Upper lobe of right lung (tissue), 1 donor: ENCODE measurements at regions not wholly inside any gene's neighbourhood (a gene's known extent, or its start where the extent isn't known, plus 50 kb on each side); places are given as distances from the start of the nearest gene placed in this dataset.
"Not testable (repeated sequence)": the region's sequence is repeated elsewhere in the genome, so short reads cannot be mapped to it uniquely, and the experiment has no call there.

Experiments
- ATAC-seq: fragments of 200-7000 bp; cut with Tn5 transposase; one replicate; pipeline ENCODE4 v1.9.1; 2020; ENCODE audit warnings: mild to moderate bottlenecking, moderate library complexity
- DNase-seq: peaks from one replicate; pipeline ENCODE4 v3.0.0-alpha.2; 2020
- H3K27ac ChIP-seq: fragments of 200-600 bp; one replicate; pipeline ENCODE4 v1.8.0; 2022
- H3K27me3 ChIP-seq: fragments of 200-600 bp; one replicate; pipeline ENCODE4 v1.8.0; 2022; ENCODE audit warnings: mild to moderate bottlenecking
- H3K36me3 ChIP-seq: fragments of 200-600 bp; one replicate; pipeline ENCODE4 v1.8.0; 2022
- H3K4me1 ChIP-seq: fragments of 200-600 bp; one replicate; pipeline ENCODE4 v1.8.0; 2022
- H3K4me3 ChIP-seq: fragments of 200-600 bp; one replicate; pipeline ENCODE4 v1.8.0; 2022; ENCODE audit warnings: mild to moderate bottlenecking
- H3K9me3 ChIP-seq: fragments of 200-600 bp; one replicate; pipeline ENCODE4 v1.8.0; 2022
- intact Hi-C: fragments of 100-400 bp; cut with DNase I; formaldehyde crosslinking; loops from one replicate; pipeline ENCODE4 v1.11.0; 2022
- TF ChIP-seq, protein P1 (sequence below): fragments of 200-600 bp; IDR thresholded peaks from one replicate; pipeline ENCODE4 v1.8.0; 2022; ENCODE audit warnings: antibody characterized with exemption
- donor health status: DM: no; HTN: yes; CAD: no; lungs with severe emphysema.

DNA sequence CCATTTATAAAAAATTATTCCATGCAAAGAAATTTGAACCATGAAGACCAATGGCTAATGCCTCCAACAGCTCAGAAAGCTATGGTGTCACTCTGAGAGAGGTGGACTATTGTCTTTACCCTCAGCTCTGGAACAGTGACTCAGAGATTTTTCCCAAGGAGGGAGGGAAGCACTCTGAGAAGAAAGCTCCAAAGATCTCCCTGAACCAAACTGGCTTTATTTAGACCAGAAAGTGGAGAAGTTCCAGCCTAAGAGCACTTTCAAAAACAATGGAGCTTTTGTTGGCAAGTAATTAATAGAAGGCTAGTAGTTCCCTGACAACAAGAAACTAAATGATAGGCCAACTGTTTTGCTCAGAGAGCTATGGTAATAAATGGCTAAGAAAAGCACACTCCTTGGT is 599.9 kb upstream of the MDGA2 start:
- H3K36me3 ChIP-seq: no peaks in the 10 kb centered on the region
- H3K9me3 ChIP-seq: no peaks in the 10 kb centered on the region
- no peak overlapping the region for H3K27ac ChIP-seq
- H3K4me3 ChIP-seq: no peak overlapping the region
- no peaks in the 10 kb centered on the region for H3K4me1 ChIP-seq
- DNase-seq: no peak
- intact Hi-C loops: no loop called here
- no peaks in the 10 kb centered on the region for H3K27me3 ChIP-seq
- no peak for ATAC-seq
- TF ChIP-seq, protein P1, sequence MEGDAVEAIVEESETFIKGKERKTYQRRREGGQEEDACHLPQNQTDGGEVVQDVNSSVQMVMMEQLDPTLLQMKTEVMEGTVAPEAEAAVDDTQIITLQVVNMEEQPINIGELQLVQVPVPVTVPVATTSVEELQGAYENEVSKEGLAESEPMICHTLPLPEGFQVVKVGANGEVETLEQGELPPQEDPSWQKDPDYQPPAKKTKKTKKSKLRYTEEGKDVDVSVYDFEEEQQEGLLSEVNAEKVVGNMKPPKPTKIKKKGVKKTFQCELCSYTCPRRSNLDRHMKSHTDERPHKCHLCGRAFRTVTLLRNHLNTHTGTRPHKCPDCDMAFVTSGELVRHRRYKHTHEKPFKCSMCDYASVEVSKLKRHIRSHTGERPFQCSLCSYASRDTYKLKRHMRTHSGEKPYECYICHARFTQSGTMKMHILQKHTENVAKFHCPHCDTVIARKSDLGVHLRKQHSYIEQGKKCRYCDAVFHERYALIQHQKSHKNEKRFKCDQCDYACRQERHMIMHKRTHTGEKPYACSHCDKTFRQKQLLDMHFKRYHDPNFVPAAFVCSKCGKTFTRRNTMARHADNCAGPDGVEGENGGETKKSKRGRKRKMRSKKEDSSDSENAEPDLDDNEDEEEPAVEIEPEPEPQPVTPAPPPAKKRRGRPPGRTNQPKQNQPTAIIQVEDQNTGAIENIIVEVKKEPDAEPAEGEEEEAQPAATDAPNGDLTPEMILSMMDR: no peak

DNA sequence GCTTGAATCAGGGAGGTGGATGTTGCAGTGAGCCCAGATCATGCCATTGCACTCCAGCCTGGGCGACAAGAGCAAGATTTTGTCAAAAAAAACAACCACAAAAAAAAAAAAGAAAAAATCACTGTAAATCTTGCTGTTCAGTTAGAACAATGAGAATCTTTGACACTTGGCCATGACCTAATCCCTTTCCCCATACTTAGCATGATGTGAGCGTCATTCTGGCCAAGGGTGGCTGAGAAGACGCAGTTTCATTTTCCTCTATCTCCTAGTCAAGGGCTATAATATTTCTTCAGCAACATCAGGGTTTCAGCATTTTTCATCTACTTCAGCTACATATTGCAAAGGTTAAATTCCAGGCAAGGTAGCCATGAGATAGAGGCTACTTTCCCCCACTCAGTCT is 599.4 kb upstream of the MDGA2 start:
- no peak for ATAC-seq
- H3K36me3 ChIP-seq: no peaks in the 10 kb centered on the region
- no peaks in the 10 kb centered on the region for H3K4me1 ChIP-seq
- no peak for DNase-seq
- TF ChIP-seq, protein P1: no peak
- no peak overlapping the region for H3K27ac ChIP-seq
- no peak overlapping the region for H3K4me3 ChIP-seq
- intact Hi-C loops: no loop called here
- no peaks in the 10 kb centered on the region for H3K9me3 ChIP-seq
- no peaks in the 10 kb centered on the region for H3K27me3 ChIP-seq

DNA sequence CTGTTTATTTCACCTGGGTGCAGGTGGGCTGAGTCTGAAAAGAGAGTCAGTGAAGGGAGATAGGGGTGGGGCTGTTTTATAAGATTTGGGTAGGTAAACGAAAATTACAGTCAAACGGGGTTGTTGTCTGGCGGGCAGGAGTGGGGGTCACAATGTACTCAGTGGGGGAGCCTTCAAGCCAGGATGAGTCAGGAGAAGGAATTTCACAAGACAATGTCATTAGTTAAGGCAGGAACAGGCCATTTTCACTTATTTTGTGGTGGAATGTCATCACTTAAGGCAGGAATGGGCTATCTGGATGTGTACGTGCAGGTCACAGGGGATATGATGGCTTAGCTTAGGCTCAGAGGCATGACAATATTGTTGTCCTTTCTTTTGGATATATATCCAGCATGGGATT is 592.5 kb upstream of the MDGA2 start:
- DNase-seq, intact Hi-C loops, ATAC-seq: not testable (repeated sequence)

DNA sequence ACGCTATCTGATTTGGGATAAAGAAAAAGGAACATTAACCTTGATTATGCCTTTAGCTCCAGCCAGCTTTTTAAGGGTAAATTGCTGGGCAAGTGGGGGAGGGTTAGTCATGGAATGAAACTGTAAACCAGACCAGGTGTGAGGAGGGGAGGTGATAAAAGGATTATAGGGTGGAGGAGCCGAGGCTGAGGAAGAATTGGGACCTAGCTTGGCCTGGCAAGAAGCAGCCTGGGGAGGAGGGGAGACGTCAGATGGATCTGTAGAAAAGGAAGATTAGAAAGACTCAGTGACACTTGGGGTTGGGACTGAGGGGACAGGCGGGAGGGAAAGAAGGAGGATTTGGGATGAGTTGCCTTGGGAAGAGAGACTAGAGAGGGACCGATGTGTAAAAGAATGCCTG is 590.8 kb upstream of the MDGA2 start:
- not testable (repeated sequence) for ATAC-seq

More for the DNA sequence above, 592.5 kb upstream of the MDGA2 start:
- H3K4me3 ChIP-seq, H3K27me3 ChIP-seq, H3K27ac ChIP-seq, H3K4me1 ChIP-seq, H3K36me3 ChIP-seq, H3K9me3 ChIP-seq: not testable (repeated sequence)

DNA sequence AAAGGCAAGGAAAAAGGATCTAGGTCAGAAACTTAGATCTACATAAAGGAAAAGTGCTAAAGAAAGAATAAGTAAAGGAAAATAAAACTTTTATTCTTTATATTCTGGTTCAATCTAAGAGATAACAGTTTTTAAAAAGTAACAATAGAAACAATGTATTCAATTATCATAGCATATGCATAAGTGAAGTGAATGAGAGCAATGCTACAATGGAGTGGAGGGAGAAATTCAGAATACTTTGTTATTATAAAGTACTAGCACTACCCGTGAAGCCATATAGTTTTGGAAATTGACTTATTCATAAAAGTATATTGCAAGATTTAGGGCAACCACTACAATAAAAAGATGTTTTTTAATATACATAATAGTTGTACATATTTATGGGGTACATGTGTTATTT is 586.0 kb upstream of the MDGA2 start:
- TF ChIP-seq, protein P1: no peak
- Histone ChIP-seq H3K27me3 (no peaks in the 10 kb centered on the region), H3K27ac (no peak overlapping the region), H3K4me1 (no peaks in the 10 kb centered on the region), H3K36me3 (no peaks in the 10 kb centered on the region), H3K9me3 (no peaks in the 10 kb centered on the region), H3K4me3 (no peak overlapping the region)
- intact Hi-C loops: no loop called here
- ATAC-seq (no peak), DNase-seq (no peak)

More for the DNA sequence above, 590.8 kb upstream of the MDGA2 start:
- H3K27me3 ChIP-seq, H3K36me3 ChIP-seq, H3K9me3 ChIP-seq, H3K4me1 ChIP-seq, H3K27ac ChIP-seq, DNase-seq, H3K4me3 ChIP-seq, intact Hi-C loops: not testable (repeated sequence)

DNA sequence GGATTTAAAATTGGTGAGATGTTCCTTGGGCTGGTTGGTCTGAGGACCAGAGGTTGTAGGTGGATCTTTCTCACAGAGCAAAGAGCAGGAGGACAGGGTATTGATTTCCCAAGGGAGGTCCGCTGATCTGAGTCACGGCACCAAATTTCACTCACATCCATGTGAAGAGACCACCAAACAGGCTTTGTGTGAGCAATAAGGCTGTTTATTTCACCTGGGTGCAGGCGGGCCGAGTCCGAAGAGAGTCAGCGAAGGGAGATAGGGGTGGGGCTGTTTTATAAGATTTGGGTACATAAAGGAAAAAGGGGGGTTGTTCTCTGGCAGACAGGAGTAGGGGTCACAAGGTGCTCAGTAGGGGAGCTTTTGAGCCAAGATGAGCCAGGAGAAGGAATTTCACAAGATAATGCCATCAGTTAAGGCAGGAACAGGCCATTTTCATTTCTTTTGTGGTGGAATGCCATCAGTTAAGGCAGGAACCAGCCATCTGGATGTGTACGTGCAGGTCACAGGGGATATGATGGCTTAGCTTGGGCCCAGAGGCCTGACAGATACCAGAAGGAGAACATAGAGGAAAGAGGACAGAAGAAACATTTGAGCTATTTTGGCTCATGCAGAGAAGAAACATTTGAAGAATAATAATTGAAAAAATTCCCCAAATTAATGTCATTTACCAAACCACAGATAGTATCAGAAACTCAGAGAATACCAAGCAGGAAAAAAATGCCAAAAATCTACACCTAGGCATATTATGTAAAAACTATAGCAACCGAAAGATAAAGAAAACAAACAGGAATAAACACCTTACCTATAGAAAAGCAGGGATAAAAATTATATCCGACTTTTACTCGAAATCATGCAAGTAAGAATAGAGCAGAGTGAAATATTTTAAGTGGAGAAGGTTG is 585.2 kb upstream of the MDGA2 start:
- ATAC-seq, H3K4me1 ChIP-seq, H3K9me3 ChIP-seq, H3K4me3 ChIP-seq, H3K36me3 ChIP-seq, H3K27me3 ChIP-seq, H3K27ac ChIP-seq, intact Hi-C loops, DNase-seq: not testable (repeated sequence)

DNA sequence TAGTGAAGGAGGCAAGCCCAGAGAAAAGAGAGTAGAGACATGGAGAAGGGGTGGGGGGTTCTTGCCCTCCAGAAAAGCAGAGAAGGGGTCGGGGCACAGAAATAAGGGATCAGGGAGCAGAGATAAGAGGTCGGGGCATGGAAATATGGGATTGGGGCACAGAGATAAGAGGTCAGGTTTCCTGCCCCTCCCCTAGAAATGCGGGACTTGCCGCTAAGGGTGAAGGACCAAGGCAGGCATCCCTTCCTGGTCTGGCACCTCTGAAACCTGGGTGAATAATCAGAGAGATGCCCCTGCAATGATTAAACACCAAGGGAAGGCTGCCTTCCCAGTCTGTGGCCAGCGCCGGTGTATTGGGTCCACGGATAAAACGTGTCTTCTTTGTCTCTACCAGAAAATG is 584.5 kb upstream of the MDGA2 start:
- DNase-seq, intact Hi-C loops: not testable (repeated sequence)

DNA sequence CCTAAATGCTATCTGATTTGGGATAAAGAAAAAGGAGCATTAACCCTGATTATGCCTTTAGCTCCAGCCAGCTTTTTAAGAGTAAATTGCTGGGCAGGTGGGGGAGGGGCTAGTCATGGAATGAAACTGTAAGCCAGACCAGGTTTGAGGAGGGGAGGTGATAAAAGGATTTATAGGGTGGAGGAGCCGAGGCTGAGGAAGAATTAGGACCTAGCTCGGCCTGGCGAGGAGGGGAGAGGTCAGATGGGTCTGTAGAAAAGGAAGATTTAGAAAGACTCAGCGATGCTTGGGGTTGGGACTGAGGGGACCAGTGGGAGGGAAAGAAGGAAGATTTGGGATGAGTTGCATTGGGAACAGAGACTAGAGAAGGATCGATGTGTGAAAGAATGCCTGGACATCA is 583.8 kb upstream of the MDGA2 start:
- DNase-seq, H3K9me3 ChIP-seq, H3K4me1 ChIP-seq, H3K27me3 ChIP-seq, H3K36me3 ChIP-seq, ATAC-seq, H3K4me3 ChIP-seq, H3K27ac ChIP-seq, intact Hi-C loops: not testable (repeated sequence)

More for the DNA sequence above, 584.5 kb upstream of the MDGA2 start:
- H3K4me1 ChIP-seq, H3K27ac ChIP-seq, ATAC-seq, H3K4me3 ChIP-seq, H3K9me3 ChIP-seq, H3K36me3 ChIP-seq, H3K27me3 ChIP-seq: not testable (repeated sequence)

DNA sequence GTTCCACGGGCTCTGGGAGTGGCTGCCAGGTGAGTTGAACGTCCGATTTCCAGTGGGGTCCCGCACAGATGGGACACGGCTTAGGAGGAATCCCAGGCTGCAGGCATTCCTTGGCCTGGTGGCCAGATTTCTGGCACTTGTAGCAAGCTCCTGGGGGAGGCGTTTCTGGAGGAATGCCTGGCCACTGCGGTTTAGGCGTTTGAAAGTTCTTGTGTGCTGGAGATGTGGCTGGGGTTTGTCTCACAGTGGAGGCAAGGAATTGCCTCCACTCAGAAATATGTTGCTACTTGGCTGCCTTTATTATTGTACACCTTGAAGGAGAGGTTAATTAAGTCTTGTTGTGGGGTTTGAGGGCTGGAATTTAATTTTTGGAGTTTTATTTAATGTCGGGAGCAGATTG is 583.3 kb upstream of the MDGA2 start:
- H3K9me3 ChIP-seq, H3K27ac ChIP-seq, H3K36me3 ChIP-seq, intact Hi-C loops, H3K4me3 ChIP-seq, DNase-seq, H3K27me3 ChIP-seq, ATAC-seq, H3K4me1 ChIP-seq: not testable (repeated sequence)
